ENCODE measurements at regions not wholly inside any gene's neighbourhood (a gene's known extent, or its start where the extent isn't known, plus 50 kb on each side); places are given as distances from the start of the nearest gene placed in this dataset.
"Not testable (repeated sequence)": the region's sequence is repeated elsewhere in the genome, so short reads cannot be mapped to it uniquely, and the experiment has no call there.

DNA sequence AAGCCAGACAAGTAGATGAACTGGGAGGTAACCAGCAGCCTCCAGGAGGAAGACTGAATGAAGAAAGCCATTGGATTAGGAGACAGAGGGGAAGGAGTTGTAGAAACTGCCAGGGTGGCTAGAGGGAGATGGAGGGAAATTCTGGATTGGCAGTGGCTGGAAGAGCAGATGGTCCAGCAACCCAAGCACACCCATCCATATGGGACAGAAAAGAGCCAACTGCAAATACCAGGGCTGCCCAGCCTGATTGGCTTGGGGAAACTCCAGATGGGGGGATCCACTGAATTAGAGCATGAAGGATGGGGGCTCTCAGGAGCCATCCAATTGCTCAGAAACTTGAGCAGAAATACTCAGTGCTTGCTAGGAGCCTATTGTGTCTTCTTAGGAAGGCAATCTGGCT, 173.5 kb upstream of the EPB41L3 start:
- DNase-seq, result peak; percentile 66

DNA sequence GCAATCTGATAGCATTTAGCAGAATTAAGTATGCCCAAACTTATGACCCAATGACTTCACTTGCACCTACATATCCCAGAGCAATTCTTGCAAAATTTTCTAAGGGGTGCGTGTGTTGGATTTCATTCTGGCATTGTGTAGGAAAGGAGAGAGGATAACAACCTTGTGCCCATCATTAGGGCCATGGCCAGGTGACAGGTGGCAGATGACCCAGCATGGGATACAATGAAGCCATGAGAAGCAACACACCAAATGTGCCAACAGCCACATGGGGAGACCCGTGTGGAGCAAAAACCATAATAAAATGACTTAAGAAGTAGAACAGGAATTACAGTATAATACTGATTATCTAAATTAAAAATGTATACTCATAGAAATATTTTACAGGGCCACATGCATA, 166.9 kb upstream of the EPB41L3 start:
- DNase-seq, result no peak

DNA sequence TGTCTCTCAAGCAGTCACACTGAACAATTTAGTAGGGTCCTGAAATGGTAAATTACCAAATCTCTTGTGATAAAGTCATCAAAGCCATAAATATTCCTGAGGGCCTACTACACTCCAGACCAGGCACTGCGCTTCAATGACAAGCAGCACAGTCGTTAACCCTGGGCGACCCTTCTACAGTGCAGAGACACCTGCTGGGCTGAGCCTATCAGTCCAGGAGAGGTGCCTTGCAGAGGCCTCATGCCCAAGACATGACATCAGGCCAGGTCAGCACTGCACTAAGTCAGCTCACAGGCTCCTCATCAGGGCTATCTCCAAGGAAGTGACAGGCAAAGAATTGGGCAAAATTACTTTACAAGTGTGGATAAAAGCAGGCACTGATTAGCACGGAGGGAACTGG, 166.4 kb upstream of the EPB41L3 start:
- DNase-seq, result no peak

DNA sequence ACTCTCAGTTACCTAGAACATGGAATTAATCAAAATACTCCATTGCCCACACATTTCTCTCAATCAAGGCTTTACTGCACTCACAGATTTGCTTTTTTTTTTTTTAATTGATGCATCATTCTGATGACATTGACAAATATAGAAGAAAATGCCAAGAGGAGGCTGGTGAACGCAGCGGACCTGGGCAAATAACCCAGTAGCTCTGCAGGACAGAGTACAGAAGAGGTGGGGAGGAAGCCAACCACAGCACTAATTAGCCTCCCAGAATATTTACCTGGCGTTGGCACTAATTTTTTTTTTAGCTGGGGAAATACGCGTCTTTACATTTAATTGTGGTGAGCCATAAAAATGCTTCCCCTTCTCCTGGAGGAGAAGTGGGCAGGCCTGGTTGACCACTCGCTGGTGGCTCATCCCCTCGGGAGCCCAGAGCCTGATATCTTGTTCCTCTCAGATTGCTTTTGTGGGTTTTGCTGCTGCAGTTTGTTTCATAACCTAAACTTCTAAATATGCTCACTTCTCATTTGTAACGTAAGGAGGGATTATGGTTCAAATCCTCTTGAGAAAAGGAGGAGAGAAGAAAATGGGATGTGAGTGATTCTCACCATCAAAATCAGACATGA, 165.8 kb upstream of the EPB41L3 start:
- DNase-seq, result no peak

DNA sequence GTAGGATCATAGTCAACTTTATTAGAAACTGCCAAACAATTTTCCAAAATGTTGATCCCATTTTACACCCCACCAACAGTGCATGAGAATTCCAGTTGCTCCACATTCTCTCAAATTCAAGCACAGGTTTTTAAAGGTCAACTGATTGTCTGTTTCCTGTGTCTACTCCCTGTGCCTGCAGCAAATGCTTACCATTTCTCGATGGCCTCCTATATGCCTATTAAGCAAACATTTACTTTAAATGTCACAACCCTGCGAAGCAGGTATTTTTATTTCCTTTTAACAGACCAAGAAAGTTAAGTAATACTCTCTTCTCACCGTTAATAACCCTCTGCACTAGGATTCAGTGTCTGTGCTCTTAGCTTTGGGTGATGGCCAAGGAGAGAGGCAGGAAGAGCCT, 163.8 kb upstream of the EPB41L3 start:
- no peak for DNase-seq

DNA sequence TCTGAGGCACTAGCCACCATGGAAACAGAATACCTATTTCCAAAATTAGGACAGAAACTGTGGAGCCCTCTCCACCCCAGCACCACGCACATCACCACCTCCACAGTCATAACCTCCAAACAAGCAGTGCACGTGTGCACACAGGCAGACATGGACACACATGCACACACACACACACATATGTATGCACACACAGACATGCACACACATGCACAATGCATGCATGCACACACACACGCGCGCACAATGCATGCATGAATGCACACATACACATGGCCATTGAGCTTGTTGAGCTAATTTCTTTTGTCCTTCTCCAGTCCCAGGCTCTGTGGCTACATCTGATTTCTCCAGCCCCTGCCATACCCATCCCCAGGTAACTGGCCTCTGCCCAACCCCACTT, 161.6 kb upstream of the EPB41L3 start:
- DNase-seq, result no peak

DNA sequence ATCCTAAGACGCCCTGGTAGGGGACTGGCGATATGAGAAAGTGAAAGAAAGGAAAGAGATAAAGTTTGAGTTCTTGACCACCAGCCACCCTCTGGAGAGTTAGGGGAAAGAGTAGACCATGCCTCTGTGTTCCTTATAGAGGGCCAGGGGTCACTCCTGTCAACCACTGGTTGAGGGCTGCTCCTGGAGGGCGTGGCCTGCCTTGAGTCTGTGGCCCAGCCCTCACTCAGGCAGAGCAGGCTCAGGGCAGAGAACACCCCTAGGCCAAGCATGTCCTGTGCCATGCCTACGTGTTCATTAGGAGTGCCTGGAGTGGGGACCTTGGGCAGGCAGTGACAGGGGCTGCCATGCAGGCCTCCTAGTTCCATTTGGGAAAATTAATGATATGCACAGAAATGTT, 161.1 kb upstream of the EPB41L3 start:
- no peak for DNase-seq

DNA sequence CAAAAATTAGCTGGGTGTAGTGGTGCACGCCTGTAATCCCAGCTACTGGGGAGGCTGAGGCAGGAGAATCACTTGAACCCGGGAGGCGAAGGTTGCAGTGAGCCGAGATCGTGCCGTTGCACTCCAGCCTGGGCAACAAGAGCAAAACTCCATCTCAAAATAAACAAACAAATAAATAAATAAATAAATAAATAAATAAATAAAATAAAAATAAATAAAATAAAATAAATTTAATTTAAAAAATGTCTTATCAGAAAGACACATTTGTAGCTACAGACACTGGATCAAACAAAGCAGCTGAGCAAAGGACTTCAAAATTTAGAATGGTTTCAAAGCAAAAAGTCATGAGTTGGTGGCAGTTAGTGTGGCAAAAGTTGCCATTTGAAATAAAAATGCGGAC, 158.2 kb upstream of the EPB41L3 start:
- DNase-seq, result not testable (repeated sequence)

DNA sequence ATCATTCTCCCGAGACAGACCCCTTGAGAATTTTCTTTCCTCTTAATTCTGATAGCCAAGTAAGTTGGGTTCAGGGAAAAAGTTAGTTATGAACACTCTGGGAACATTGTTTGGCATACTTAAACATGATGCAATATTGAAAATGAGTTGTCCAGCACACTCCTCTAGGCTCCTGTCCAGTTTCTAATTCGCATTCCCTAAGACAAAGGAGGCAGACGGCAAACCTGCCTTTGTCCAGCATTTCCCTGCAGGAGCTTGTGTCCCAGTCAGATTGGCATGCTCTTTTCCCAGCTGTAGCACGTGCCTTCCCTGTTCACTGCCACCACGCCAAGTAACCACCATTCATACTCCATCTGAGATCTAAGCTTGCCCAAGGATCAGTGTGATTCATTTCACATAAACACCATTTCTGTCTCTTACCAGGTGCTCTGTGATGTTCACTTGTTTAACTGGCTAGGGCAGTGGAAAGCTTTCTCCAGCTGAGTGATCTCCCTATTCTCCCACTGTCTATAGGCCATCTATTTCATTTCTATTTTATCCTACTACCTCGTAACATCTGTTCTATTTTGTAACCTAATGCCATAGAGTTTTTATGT, 150.0 kb upstream of the EPB41L3 start:
- no peak for DNase-seq

DNA sequence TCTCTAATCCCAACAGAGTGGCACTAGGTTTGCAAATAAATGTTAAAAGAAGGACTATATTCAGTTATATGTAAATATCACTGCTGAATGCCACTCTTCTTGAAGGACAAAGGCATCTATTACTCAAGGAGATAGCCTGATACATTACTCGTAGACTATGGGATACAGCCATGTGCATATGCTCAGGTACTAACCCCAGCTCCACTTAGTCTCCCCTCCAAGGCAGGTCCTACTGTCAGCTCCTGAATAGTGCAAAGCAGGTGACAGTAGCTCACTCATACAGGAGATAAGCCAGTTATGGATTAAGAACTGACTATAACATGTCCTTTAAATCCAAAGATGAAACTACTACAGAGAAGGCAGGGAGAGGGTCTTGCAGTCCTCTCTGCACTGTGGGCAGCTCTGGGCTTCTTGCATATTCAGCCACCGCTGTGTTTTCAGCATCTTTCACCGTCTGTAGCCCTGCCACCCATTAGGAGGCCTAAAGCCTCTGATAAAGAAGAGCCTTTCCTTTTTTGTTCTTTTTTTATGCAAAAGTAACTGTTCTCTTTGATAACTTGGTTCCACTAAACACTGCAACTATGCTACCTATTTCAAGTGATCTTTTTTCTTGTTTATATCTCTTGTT, 135.1 kb upstream of the EPB41L3 start:
- DNase-seq, result no peak

DNA sequence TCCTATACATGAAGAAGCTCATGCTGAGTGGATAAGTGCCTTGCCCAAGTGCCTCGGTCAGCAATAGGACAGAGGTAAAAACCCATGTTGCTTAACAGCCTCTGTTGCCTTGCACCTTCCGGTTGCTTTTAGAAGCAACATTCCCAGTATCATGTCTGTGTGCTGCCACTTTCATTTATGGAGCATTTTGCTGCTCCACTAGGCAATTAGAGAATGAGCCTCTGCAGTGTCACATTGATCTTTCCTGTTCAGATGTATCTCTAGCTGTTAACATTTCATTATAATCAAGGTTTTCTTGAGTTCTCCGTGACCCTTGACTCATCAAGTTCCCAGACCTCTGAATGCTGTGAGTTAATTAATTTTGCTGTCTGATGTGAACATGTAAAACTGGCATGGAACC, 134.5 kb upstream of the EPB41L3 start:
- no peak for DNase-seq

DNA sequence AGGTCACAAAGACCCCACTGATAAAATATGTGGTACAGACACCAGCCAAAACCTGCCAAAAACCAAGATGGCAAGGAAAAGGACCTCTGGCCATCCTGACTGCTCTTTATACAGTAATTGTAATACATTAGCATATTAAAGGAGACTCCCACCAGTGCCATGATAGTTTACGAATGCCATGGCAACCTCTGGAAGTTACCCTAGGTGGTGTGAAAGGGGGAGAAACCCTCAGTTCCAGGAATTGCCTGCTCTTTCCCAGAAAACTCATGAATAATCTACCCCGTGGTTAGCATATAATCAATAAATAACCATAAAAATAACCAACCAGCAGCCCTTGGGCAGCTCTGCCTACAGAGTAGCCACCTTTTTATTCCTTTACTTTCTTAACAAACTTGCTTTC, 129.8 kb upstream of the EPB41L3 start:
- DNase-seq, result no peak

DNA sequence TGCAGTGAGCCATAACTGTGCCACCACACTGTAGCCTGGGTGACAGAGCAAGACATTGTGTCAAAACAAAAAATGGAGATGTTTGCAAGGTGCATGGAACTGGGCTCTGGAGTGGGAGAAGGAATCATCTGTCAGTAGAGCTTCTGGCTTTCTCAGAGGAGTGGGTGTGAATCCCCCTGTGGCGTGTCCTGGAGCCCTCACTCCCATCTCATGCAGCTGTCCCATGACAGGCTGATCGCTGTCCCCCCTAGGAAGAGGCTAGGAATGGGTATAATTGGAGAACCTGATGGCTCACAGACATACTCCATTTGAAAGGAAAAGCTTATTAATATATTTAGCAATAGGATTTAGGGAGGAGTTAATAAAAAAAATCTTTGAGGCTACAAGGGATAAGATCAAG, 125.8 kb upstream of the EPB41L3 start:
- no peak for DNase-seq

DNA sequence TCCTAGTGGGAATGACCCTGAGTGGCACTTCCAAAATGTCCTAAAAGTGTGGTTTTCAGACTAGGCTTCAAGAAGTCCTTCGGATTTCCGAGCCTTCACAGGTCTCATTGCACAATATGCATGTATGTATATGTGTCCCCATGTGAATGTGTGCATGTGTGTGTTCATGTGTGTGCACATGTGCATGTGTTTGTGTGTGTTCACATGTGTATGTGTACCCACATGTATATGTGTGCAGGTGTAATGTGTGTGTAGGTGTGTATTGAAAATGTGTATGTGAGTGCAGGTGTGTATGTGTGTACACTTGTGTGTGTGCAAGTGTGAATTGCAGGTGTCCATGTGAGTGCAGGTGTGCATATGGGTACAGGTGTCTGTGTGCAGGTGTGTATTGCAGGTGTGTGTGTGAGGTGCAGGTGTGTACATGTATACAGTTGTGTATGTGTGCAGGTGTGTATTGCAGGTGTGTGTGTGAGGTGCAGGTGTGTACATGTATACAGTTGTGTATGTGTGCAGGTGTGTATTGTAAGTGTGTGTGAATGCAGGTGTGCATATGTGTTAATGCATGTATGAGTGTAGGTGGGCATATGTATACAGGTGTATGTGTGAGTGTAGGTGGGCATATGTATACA, 124.4 kb upstream of the EPB41L3 start:
- no peak for DNase-seq

DNA sequence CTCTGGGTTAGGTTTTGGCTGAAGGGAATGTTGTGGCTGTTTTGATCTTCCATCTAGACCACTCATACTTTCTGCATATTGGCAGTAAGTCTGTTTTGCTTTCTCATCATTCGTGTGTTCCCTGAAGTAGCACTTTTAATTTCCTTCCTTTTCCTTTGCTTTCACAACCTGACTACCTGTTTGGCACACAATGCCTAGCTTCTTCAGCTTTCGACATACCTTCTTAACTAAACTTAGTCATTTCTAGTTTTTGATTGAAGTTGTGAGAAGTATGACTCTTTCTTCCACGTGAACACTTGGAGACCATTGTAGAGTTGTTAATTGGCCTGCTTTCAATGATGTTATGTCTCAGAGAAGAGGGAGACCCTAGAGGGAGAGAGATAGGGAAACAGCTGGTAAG, 123.6 kb upstream of the EPB41L3 start:
- no peak for DNase-seq

DNA sequence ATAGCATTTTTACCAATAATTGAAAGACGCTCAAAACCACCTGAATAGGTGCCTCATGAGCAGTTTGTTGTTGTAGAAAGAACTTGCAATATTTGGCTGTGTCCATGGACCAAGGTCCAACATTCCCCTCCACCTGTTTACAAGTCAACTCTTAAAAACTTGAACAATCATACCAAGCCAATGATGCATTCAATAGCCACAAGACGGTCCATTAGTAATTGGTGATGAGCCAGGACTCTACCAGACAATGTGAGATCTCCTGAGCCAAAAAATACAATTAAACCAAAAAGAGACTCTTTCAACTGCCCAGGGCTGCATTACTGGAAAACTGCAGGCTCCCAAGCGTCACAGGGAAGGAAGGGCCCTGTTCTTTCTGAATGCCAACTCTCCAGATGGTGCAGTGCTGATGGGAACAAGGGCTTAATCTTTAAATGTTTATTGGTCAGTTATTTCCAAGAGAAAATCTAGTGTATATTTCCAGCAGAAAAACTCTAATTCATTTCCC, 118.8 kb upstream of the EPB41L3 start:
- DNase-seq, result no peak

DNA sequence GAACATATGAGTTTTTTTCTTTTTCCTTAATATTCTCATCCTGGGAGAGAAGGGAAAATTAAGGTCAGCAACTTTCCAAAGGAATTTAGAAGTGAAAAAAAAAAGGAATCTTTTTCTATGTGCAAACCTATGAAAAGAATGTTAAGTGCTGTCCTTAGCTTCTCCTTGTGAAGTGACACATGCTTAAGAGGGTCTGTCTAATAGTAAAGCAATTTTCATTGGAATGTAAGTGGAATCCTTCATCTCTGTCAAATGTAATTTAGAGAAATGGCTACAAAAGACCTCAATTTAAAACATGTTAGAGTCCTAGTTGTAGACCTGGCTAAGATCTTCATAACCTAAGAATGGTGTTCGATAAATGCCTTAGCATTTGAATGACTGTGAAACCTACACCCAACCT, 117.4 kb upstream of the EPB41L3 start:
- DNase-seq, result no peak

DNA sequence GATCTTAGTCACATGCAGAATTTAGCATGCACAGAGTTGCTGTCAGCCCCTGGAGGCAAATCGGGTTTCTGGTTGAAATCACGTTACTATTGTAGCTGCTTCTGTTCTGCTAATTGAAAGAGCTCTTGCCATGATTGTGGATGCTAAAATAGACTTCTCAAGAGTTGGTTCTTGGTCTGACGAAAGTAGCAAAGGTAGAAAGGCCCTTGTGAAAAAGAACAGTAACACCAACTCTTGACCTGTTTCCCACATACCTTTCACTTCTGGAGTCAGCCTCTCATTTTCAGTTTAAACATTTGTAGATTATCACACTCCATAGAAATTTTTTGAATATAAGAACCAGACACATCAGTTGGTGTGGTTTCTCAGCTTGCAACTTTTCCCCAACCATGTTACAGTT, 110.0 kb upstream of the EPB41L3 start:
- no peak for DNase-seq

DNA sequence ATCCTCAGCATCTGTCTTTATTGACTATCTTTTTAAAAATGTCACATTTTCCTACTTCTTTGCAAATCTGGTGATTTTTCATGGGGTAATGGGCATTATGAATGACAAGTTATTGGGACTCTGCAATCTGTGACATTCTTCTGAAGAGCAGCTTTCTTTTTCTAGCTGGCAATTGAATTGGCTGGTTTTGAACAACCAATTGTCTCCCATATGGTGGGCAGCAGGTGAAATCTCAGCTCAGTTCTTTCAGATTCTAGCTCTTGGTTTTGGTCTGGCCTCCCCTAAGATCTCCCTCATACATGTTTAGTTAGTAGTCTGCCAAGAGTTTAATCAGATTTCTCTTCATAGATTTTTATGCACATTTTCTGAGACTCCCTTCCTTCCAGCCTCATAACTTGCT, 107.9 kb upstream of the EPB41L3 start:
- DNase-seq, result no peak

DNA sequence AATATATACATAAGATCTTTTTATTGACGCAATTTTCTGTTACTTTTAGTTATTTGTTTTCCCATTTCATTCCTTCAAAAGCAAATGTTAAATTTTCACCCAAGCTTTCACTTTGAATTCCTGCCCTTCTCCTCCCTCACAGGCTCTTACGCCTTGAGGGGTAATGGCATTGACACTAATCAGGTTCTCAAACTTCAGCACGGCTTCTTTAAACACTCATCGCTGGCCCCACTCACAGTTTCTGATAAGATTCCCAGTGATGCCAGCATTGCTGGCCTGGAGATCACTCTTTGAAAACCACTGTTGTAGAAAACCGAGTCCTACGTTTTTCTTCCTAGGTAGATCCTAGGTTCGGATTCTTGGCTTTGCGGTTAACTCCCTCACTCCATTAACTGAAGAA, 105.6 kb upstream of the EPB41L3 start:
- no peak for DNase-seq

DNA sequence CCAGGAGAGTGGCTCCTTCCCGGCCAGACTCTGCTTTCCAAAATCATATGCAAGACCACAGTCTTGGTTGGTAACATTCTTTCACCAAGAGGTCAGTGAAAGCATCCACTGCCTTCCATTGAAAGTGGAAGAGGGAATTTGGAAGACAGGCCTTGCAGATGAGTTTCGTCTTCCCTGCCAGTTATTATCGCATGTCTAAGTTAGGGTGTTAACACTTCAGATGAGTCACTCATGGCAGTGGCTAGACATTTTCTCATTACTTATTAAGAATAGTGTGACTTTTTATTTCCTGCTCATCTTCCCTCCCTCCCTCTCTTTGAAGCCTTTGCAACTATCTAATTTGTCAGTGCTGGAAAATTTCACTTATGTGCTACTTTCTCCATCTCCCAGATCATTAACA, 102.9 kb upstream of the EPB41L3 start:
- no peak for DNase-seq

DNA sequence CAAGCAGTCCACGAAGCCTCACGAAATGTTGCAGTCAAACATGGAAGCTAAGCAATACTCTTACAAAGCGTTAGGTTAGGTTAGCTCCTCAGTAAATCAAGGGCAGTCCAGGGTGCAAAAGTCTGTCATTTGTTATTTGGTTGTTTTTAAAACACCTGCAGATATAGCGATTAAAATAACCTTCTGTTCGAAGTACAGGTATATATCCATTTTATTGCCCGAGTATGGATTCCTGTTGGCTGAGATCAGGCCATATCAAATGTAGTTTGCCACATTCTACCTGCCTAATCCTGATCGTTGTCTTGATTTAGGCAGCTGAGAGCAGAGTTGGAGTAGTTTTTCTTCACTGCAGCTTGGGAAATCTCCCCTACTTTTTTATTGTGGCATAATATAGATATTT, 99.5 kb upstream of the EPB41L3 start:
- DNase-seq, result no peak

DNA sequence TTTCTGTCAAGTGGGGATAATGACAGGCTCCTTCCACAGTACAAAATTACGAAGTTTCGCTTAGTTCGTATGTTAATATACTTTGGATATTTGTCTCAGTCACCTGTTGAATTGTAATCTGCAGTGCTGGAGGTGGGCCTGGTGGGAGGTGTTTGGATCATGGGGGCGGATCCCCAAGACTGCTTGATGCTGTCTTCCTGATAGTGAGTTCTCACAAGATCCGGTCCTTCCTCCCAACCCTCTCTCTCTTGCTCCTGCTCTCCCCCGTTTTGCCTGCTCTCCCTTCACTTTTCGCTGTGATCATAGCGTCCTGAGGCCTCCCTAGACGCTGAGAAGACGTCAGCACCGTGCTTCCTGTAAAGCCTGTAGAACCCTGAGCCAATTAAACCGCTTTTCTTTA, 97.1 kb upstream of the EPB41L3 start:
- no peak for DNase-seq

DNA sequence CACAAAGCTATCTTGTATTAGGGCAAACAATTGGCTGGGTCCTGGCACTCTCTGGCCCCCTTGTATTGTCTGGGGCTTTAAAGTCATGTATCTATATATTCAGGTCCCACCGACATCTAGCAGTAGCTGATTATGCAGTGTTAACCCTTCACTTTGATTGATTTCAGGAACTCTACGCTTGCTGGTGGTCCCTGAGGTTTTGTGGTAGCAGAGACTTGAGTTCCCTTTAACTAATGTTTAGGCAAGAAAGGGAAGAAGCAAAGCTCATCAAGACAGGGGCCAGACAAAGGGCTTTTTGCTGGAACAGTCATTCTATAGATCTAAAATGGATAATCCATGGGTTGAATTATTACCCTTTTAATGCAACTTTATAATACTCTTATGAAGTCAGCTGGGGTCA, 95.3 kb upstream of the EPB41L3 start:
- no peak for DNase-seq

Measured in NCI-H1694 (cell line).